Choroid plexus epithelial cell (primary cell): ENCODE measurements at regions not wholly inside any gene's neighbourhood (a gene's known extent, or its start where the extent isn't known, plus 50 kb on each side); places are given as distances from the start of the nearest gene placed in this dataset.

Experiments
- DNase-seq: peaks from one replicate; pipeline ENCODE4 v3.0.0-alpha.2; 2010; ENCODE audit warnings: low read depth
- H3K4me3 ChIP-seq: 2 replicates; pipeline ENCODE4 v1.5.1; 2011; ENCODE audit warnings: low read depth, mild to moderate bottlenecking, control low read depth, low read length, moderate library complexity
- TF ChIP-seq, protein P1 (sequence below): conservative IDR thresholded peaks from 2 replicates; pipeline ENCODE4 v1.5.1; 2011; ENCODE audit warnings: low read depth, mild to moderate bottlenecking, control low read depth, inconsistent platforms, low read length, moderate library complexity

DNA sequence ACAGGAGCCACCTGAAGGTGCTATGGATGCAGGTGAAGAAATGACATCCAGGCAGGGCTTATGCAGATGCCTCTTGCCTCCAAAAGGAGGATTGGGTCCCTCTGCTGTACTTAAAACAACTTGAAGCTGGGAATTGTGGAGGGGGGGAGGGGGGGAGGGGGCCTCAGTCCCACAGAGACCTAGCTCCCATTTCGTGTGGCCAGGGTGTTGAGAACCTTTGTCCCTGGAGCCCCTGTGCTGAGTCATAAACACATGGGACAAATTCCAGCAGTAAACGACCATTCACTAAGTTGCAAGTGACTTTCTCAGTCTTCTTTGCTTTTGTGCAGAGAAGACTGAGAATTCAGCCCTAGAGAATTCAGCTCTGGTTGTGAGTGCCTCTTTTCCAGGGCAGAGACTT lies 96.5 kb upstream of the PODXL start:
- H3K4me3 ChIP-seq = no peak overlapping the region
- TF ChIP-seq, protein P1, sequence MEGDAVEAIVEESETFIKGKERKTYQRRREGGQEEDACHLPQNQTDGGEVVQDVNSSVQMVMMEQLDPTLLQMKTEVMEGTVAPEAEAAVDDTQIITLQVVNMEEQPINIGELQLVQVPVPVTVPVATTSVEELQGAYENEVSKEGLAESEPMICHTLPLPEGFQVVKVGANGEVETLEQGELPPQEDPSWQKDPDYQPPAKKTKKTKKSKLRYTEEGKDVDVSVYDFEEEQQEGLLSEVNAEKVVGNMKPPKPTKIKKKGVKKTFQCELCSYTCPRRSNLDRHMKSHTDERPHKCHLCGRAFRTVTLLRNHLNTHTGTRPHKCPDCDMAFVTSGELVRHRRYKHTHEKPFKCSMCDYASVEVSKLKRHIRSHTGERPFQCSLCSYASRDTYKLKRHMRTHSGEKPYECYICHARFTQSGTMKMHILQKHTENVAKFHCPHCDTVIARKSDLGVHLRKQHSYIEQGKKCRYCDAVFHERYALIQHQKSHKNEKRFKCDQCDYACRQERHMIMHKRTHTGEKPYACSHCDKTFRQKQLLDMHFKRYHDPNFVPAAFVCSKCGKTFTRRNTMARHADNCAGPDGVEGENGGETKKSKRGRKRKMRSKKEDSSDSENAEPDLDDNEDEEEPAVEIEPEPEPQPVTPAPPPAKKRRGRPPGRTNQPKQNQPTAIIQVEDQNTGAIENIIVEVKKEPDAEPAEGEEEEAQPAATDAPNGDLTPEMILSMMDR = no peak
- DNase-seq = no peak

DNA sequence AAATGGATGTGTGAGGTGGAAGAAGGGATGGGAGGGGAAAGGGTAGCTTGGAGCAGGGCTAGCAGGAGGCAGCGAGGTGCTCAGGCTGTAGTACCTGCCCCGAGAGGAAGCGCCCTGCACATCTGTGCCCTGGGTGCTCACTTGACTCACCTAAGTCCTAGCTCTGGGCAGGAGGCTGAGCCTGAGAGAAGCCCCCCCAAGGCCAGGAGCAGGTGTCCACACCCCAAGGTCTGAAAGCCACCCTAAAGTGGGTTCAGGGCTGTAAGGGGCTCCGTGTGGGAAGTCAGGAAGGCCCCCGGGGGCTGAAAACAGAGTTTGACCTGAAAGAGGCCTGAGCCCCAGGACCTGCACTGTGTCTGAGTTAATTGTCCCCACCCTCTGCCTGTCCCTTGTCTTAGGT lies 95.8 kb upstream of the PODXL start:
- TF ChIP-seq, protein P1 = no peak
- no peak overlapping the region for H3K4me3 ChIP-seq
- no peak for DNase-seq

DNA sequence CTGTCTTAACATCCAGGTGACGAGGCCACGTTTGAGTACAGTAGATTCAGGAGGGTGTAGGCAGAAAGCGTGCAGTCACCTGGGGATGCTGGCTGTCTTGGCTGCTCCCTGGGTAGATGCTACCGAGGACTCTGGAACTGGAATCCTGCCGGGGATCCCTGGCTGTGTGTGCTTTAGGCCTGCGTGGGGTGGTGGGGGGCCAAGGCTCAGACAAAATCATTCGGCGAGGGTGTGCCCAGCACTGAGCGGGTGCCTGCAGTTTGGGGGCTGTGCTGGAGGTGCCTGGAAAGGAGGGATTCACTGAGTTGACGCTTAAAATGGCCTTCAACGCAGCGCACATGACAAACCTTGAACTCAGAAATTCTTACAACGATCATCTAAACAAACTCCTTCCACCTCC lies 93.5 kb upstream of the PODXL start:
- TF ChIP-seq, protein P1 = no peak
- DNase-seq = no peak
- no peak overlapping the region for H3K4me3 ChIP-seq

DNA sequence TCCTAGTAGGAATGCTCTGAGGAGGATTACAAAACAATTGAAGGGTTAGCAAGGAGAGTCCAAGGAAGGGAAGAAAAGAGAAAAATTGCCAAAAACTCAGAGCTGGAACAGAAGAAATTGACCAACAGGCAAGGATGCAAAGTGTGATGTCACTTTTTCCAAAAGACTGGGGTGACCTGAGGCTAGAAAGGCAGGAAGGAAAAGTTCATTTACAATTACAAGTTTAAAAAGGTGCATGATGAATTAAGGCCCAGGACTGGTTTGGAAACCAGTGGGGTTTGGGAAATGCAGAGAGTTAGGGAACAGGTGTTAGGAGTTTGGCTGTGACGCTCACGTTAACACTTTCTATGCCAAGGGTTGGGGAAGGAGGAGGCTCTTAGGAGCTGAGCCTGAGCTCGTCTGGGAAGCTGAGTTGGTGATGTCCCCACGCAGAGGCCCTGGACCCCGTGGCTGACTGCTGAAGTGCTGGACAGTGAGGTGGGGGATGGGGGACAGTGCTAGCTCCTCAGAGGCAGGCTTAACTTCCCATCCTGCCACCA lies 92.6 kb upstream of the PODXL start:
- TF ChIP-seq, protein P1 = no peak
- no peak for DNase-seq
- H3K4me3 ChIP-seq = no peak overlapping the region

DNA sequence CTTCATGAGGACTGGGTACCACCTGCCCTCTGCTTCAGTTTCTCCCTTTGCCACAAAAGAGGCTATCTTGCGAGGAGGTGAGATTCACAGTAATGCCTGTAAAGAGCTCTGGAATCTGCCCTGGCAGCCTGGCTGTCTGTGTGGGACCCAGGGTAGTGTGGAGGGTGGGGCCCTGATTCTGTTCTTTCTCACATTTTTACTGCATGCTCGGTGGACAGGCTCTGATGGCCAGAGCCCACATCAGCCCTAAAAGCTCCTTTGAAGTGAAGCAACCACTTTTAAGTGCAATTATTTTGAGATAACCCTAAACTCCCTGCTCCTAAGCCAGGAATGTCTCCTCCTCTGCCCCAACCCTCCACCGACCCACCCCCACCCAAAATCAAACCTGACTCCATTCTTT lies 92.1 kb upstream of the PODXL start:
- no peak for DNase-seq
- TF ChIP-seq, protein P1 = no peak
- H3K4me3 ChIP-seq = no peak overlapping the region

DNA sequence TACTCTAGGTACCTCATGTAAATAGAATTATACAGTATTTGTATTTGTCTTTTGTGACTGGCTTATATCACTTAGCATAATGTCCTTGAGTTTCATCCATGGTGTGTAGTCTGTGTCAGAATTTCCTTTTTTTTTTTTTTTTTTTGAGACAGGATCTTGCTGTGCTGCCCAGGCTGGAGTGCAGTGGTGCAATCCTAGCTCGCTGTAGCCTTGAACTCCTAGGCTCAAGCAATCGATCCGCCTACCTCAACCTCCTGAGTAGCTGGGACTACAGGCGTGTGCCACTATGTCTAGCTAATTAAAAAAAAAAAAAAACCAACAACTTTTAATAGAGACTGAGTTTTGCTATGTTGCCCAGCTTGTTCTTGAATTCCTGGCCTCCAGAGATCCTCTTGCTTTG lies 89.8 kb upstream of the PODXL start:
- H3K4me3 ChIP-seq = no peak overlapping the region
- TF ChIP-seq, protein P1 = no peak
- no peak for DNase-seq

DNA sequence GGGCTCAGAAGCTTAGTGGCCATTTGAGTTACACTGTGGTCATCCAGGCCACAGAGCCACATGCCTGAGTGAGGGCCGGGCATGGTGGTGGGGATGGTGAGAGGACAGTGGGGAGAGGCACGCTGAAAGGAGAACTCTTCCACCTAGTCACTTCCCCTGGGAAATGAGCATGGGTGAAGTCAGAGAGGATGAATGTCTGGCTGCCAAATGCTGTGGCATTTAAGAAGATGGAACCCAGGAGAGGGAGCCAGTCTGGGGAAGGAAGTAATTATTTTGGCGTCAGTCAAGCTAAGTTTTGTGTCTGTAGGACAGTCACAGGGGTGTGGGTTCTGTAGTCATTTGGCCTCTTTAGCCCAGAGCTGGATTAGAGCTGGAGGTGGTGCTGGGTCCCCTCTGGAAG lies 86.0 kb upstream of the PODXL start:
- TF ChIP-seq, protein P1 = no peak
- H3K4me3 ChIP-seq = no peak overlapping the region
- no peak for DNase-seq
